ENCODE measurements at regions not wholly inside any gene's neighbourhood (a gene's known extent, or its start where the extent isn't known, plus 50 kb on each side); places are given as distances from the start of the nearest gene placed in this dataset.

DNA sequence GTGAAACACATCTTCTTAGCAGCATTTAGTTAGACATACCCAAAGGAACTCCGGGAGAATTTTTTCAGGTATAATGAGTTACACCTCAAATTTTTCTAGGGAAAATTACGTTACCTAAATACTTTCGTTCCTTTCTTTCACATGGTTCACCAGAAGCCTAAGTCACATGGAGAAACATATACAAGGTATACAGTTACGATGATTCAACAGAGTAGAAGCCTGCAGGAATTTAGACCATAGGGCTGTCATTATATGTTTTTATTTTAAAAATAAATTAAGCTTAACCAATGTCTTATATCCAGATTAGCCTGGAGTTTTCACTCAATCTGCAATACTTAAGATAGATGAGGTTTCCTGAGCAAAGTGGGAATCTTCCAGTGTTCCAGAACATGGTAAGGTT lies 549.5 kb upstream of the JARID2 start:
- no TSS peak for BruUV-seq (replicated peaks)

More for the DNA sequence above, 549.5 kb upstream of the JARID2 start:
- ChIA-PET CTCF (ENCODE audit: low intra/inter-chr PET ratio, low total read pairs) (no interaction called here), POLR2A (no interaction called here)
- no peaks in the 10 kb centered on the region for H4K20me1 ChIP-seq (ENCODE audit: insufficient read depth, low read length)
- no peak overlapping the region for H3K4me2 ChIP-seq (ENCODE audit: low read depth, low read length)
- no peak overlapping the region for H3K27ac ChIP-seq (ENCODE audit: extremely low read length, insufficient read depth, low read length)
- H2AFZ ChIP-seq (ENCODE audit: low read length) = no peak overlapping the region
- H3K79me2 ChIP-seq (ENCODE audit: insufficient read depth, low read length) = no peaks in the 10 kb centered on the region
- WGBS (ENCODE audit: low lambda C conversion rate) = 33% methylated on average over 4 of the region's 4 CpGs
- no peak overlapping the region for H3K9ac ChIP-seq (ENCODE audit: insufficient read depth, low read depth, low read length)
- no peaks in the 10 kb centered on the region for H3K4me1 ChIP-seq (ENCODE audit: insufficient read depth, low read length)
- H3K9me3 ChIP-seq (ENCODE audit: low read length) = no peaks in the 10 kb centered on the region
- ATAC-seq = no peak
- TF ChIP-seq ATF7-NPFF (CRISPR knock-in tag; IDR thresholded peaks at IDR 0.05; ENCODE audit: low read depth) (no peak), ZNF879 (CRISPR knock-in tag; IDR thresholded peaks at IDR 0.05) (no peak), ZNF17 (CRISPR knock-in tag; IDR thresholded peaks at IDR 0.05) (no peak), POLR2A (IDR thresholded peaks at IDR 0.05; ENCODE audit: insufficient read depth in 1 of 2, low read depth in 2 of 2, low read length in 2 of 2) (no peak), PITX1 (CRISPR knock-in tag; IDR thresholded peaks at IDR 0.05) (no peak), HNRNPK (IDR thresholded peaks at IDR 0.05; ENCODE audit: low read depth, low read length, poor library complexity, severe bottlenecking) (no peak), ZNF12 (CRISPR knock-in tag; IDR thresholded peaks at IDR 0.05) (no peak), CEBPB (IDR thresholded peaks at IDR 0.05; ENCODE audit: borderline replicate concordance, low read depth, low read length) (no peak), ZNF567 (CRISPR knock-in tag; IDR thresholded peaks at IDR 0.05; ENCODE audit: borderline replicate concordance) (no peak), ZNF30 (CRISPR knock-in tag; IDR thresholded peaks at IDR 0.05) (no peak), NFYB (CRISPR knock-in tag; IDR thresholded peaks at IDR 0.05) (no peak)
- TF ChIP-seq, protein P1, sequence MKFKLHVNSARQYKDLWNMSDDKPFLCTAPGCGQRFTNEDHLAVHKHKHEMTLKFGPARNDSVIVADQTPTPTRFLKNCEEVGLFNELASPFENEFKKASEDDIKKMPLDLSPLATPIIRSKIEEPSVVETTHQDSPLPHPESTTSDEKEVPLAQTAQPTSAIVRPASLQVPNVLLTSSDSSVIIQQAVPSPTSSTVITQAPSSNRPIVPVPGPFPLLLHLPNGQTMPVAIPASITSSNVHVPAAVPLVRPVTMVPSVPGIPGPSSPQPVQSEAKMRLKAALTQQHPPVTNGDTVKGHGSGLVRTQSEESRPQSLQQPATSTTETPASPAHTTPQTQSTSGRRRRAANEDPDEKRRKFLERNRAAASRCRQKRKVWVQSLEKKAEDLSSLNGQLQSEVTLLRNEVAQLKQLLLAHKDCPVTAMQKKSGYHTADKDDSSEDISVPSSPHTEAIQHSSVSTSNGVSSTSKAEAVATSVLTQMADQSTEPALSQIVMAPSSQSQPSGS (CRISPR knock-in tag; IDR thresholded peaks at IDR 0.05) = no peak
- TF ChIP-seq, protein P2, sequence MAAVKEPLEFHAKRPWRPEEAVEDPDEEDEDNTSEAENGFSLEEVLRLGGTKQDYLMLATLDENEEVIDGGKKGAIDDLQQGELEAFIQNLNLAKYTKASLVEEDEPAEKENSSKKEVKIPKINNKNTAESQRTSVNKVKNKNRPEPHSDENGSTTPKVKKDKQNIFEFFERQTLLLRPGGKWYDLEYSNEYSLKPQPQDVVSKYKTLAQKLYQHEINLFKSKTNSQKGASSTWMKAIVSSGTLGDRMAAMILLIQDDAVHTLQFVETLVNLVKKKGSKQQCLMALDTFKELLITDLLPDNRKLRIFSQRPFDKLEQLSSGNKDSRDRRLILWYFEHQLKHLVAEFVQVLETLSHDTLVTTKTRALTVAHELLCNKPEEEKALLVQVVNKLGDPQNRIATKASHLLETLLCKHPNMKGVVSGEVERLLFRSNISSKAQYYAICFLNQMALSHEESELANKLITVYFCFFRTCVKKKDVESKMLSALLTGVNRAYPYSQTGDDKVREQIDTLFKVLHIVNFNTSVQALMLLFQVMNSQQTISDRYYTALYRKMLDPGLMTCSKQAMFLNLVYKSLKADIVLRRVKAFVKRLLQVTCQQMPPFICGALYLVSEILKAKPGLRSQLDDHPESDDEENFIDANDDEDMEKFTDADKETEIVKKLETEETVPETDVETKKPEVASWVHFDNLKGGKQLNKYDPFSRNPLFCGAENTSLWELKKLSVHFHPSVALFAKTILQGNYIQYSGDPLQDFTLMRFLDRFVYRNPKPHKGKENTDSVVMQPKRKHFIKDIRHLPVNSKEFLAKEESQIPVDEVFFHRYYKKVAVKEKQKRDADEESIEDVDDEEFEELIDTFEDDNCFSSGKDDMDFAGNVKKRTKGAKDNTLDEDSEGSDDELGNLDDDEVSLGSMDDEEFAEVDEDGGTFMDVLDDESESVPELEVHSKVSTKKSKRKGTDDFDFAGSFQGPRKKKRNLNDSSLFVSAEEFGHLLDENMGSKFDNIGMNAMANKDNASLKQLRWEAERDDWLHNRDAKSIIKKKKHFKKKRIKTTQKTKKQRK (IDR thresholded peaks at IDR 0.05; ENCODE audit: low read length) = no peak
- intact Hi-C loops (cut with micrococcal nuclease; ENCODE audit: unreplicated experiment) = no loop called here
- H3K36me3 ChIP-seq (replicated peaks in 1 of 2; ENCODE audit: control insufficient read depth in 1 of 2, insufficient read depth in 2 of 2, low read length in 2 of 2) = no peaks in the 10 kb centered on the region
- H3K27me3 ChIP-seq (ENCODE audit: control insufficient read depth in 1 of 2, insufficient read depth in 2 of 2, low read length in 2 of 2) = no peaks in the 10 kb centered on the region
- in situ Hi-C loops (cut with HindIII; ENCODE audit: extremely low pct_ligation_motif_present, low pct_unique_long_range_greater_than_20kb) = no loop called here
- H3K4me3 ChIP-seq (replicated peaks in 1 of 3; ENCODE audit: insufficient read depth in 1 of 3, low read depth in 2 of 3, low read length in 3 of 3) = no peak overlapping the region
- no peak for DNase-seq (ENCODE audit: low spot score)
- no peak for FAIRE-seq

Data from HepG2 (cell line).